ENCODE measurements at regions not wholly inside any gene's neighbourhood (a gene's known extent, or its start where the extent isn't known, plus 50 kb on each side); places are given as distances from the start of the nearest gene placed in this dataset.

- no peaks in the 10 kb centered on the region for H3K36me3 ChIP-seq
- 62 to 81% (median 71%) methylated on average over 4 of the region's 4 CpGs for WGBS, 3 donors
- H3K9me3 ChIP-seq, result no peaks in the 10 kb centered on the region
- H3K27me3 ChIP-seq, result no peaks in the 10 kb centered on the region
- no peak overlapping the region for H3K27ac ChIP-seq
- DNase-seq, result peak in 1 of 5 donors; percentile 42
- intact Hi-C loops (cut with DNase I), result no loop called here
- peaks cover 5% of the 10 kb centered on the region for H3K4me1 ChIP-seq (ENCODE audit: insufficient read depth)
- no peak overlapping the region for H3K4me3 ChIP-seq
- TF ChIP-seq CTCF (IDR thresholded peaks at IDR 0.05), result no peak
- no peak for TF ChIP-seq EP300 (IDR thresholded peaks at IDR 0.05)
- no peak for TF ChIP-seq POLR2A (IDR thresholded peaks at IDR 0.05)
These were observed 167.3 kb downstream of the DACT1 start for GRCh38 chr14:58805057-58805456.

GRCh38 chr14:58805605-58806409, 168.0 kb downstream of the DACT1 start:
- no peaks in the 10 kb centered on the region for H3K27me3 ChIP-seq
- H3K27ac ChIP-seq, result no peak overlapping the region
- no peaks in the 10 kb centered on the region for H3K9me3 ChIP-seq
- 61 to 64% (median 62%) methylated on average over 6 of the region's 6 CpGs for WGBS, 3 donors
- no peak overlapping the region for H3K4me3 ChIP-seq
- no peak for TF ChIP-seq EP300 (IDR thresholded peaks at IDR 0.05)
- no peak for TF ChIP-seq POLR2A (IDR thresholded peaks at IDR 0.05)
- TF ChIP-seq CTCF (IDR thresholded peaks at IDR 0.05), result no peak
- no peak for DNase-seq
- intact Hi-C loops (cut with DNase I), result no loop called here
- H3K36me3 ChIP-seq, result no peaks in the 10 kb centered on the region
- peaks cover 5% of the 10 kb centered on the region for H3K4me1 ChIP-seq (ENCODE audit: insufficient read depth)

GRCh38 chr14:58807191-58807590, 169.4 kb downstream of the DACT1 start:
- Histone ChIP-seq H3K4me3 (no peak overlapping the region), H3K36me3 (no peaks in the 10 kb centered on the region), H3K9me3 (no peaks in the 10 kb centered on the region), H3K4me1 (ENCODE audit: insufficient read depth) (peaks cover 8% of the 10 kb centered on the region), H3K27me3 (no peaks in the 10 kb centered on the region), H3K27ac (no peak overlapping the region)
- no peak for DNase-seq
- intact Hi-C loops (cut with DNase I), result no loop called here
- no peak for TF ChIP-seq POLR2A (IDR thresholded peaks at IDR 0.05)
- TF ChIP-seq EP300 (IDR thresholded peaks at IDR 0.05), result no peak
- TF ChIP-seq CTCF (IDR thresholded peaks at IDR 0.05), result no peak

- Histone ChIP-seq H3K4me1 (ENCODE audit: insufficient read depth) (peaks cover 8% of the 10 kb centered on the region), H3K4me3 (no peak overlapping the region), H3K36me3 (no peaks in the 10 kb centered on the region), H3K27ac (no peak overlapping the region), H3K9me3 (no peaks in the 10 kb centered on the region), H3K27me3 (no peaks in the 10 kb centered on the region)
- TF ChIP-seq POLR2A (IDR thresholded peaks at IDR 0.05) (no peak), EP300 (IDR thresholded peaks at IDR 0.05) (no peak), CTCF (IDR thresholded peaks at IDR 0.05) (no peak)
- DNase-seq, result peak; percentile 53 to 69 (median 61)
- intact Hi-C loops (cut with DNase I), result no loop called here
- WGBS, 3 donors, result 2 to 23% (median 3%) methylated on average over 4 of the region's 4 CpGs
These were observed 171.1 kb downstream of the DACT1 start for GRCh38 chr14:58808828-58809227.
